Neuronal stem cell (in vitro differentiated cells): ENCODE measurements at regions not wholly inside any gene's neighbourhood (a gene's known extent, or its start where the extent isn't known, plus 50 kb on each side); places are given as distances from the start of the nearest gene placed in this dataset.
"Not testable (repeated sequence)": the region's sequence is repeated elsewhere in the genome, so short reads cannot be mapped to it uniquely, and the experiment has no call there.

Source experiments
- DNase-seq: peaks from one replicate; pipeline ENCODE4 v3.0.0-alpha.2; 2013; ENCODE audit warnings: low spot score
- H2AFZ ChIP-seq: one replicate; pipeline ENCODE4 v1.6.1; 2013; ENCODE audit warnings: mild to moderate bottlenecking, low read length, inconsistent platforms
- H2AK5ac ChIP-seq: 2 replicates; pipeline ENCODE4 v1.6.1; 2013; ENCODE audit warnings: low read depth, mild to moderate bottlenecking, inconsistent platforms, low read length, moderate library complexity, mixed read lengths
- H2BK120ac ChIP-seq: 2 replicates; pipeline ENCODE4 v1.6.1; 2013; ENCODE audit warnings: low read depth, mild to moderate bottlenecking, inconsistent platforms, low read length, moderate library complexity, mixed read lengths
- H2BK12ac ChIP-seq: one replicate; pipeline ENCODE4 v1.6.1; 2013; ENCODE audit warnings: low read length, inconsistent platforms
- H2BK15ac ChIP-seq: 2 replicates; pipeline ENCODE4 v1.6.1; 2013; ENCODE audit warnings: mild to moderate bottlenecking, low read length, inconsistent platforms, mixed read lengths
- H2BK5ac ChIP-seq: one replicate; pipeline ENCODE4 v1.6.1; 2013; ENCODE audit warnings: inconsistent platforms, mild to moderate bottlenecking, low read length, moderate library complexity
- H3K14ac ChIP-seq: one replicate; pipeline ENCODE4 v1.6.1; 2013; ENCODE audit warnings: low read length, inconsistent platforms
- H3K18ac ChIP-seq: 2 replicates; pipeline ENCODE4 v1.6.1; 2013; ENCODE audit warnings: low read length, inconsistent platforms
- H3K23ac ChIP-seq: 2 replicates; pipeline ENCODE4 v1.6.1; 2013; ENCODE audit warnings: low read depth, mild to moderate bottlenecking, mixed read lengths, low read length, inconsistent platforms; ENCODE audit not compliant: poor library complexity
- H3K27ac ChIP-seq: replicated peaks from 3 replicates; pipeline ENCODE4 v1.5.1; 2013; ENCODE audit warnings: low read length, inconsistent platforms
- H3K27me3 ChIP-seq, 3 experiments: 2 replicates each; pipeline ENCODE4 v1.6.1; 2013; ENCODE audit warnings: low read length in 3 of 3, mild to moderate bottlenecking in 2 of 3, inconsistent platforms in 1 of 3, low read depth in 1 of 3, mixed read lengths in 1 of 3, moderate library complexity in 1 of 3; ENCODE audit not compliant: control insufficient read depth in 3 of 3, insufficient read depth in 3 of 3
- H3K36me3 ChIP-seq, 2 donors: replicated peaks in 1 of 2; 2 replicates each; pipeline ENCODE4 v1.6.1; 2013; ENCODE audit warnings: low read length in 2 of 2; ENCODE audit not compliant: control insufficient read depth in 2 of 2, insufficient read depth in 2 of 2
- H3K4ac ChIP-seq: 2 replicates; pipeline ENCODE4 v1.6.1; 2013; ENCODE audit warnings: inconsistent platforms, mild to moderate bottlenecking, low read length, moderate library complexity
- H3K4me1 ChIP-seq, 2 donors: 1 replicate in 1 of 2; 2 replicates in 1 of 2; pipeline ENCODE4 v1.6.1; 2013; ENCODE audit warnings: low read length in 2 of 2, low read depth in 1 of 2; ENCODE audit not compliant: control insufficient read depth in 2 of 2, insufficient read depth in 1 of 2
- H3K4me2 ChIP-seq: one replicate; pipeline ENCODE4 v1.6.1; 2013; ENCODE audit warnings: mild to moderate bottlenecking, low read length, inconsistent platforms; ENCODE audit not compliant: insufficient read depth, poor library complexity, severe bottlenecking
- H3K4me3 ChIP-seq, 2 donors: 2 replicates each; pipeline ENCODE4 v1.5.1; 2013; ENCODE audit warnings: low read length in 2 of 2, mild to moderate bottlenecking in 2 of 2, inconsistent platforms in 1 of 2, moderate library complexity in 1 of 2
- H3K79me1 ChIP-seq: one replicate; pipeline ENCODE4 v1.6.1; 2013; ENCODE audit warnings: low read depth, mild to moderate bottlenecking, inconsistent platforms, low read length, moderate library complexity
- H3K9ac ChIP-seq: one replicate; pipeline ENCODE4 v1.6.1; 2013; ENCODE audit warnings: mild to moderate bottlenecking, low read depth, low read length, inconsistent platforms; ENCODE audit not compliant: poor library complexity
- H3K9me3 ChIP-seq, 2 donors: replicated peaks in 1 of 2; 2 replicates each; pipeline versions ENCODE3 to v1.6.1; 2013; ENCODE audit warnings: low read length in 2 of 2, mild to moderate bottlenecking in 2 of 2, inconsistent platforms in 1 of 2, low read depth in 1 of 2, mixed read lengths in 1 of 2, moderate library complexity in 1 of 2; ENCODE audit not compliant: control insufficient read depth in 2 of 2, insufficient read depth in 1 of 2
- H4K8ac ChIP-seq: one replicate; pipeline ENCODE4 v1.6.1; 2013; ENCODE audit warnings: low read depth, mild to moderate bottlenecking, inconsistent platforms, low read length, moderate library complexity
- H4K91ac ChIP-seq: one replicate; pipeline ENCODE4 v1.6.1; 2013; ENCODE audit warnings: low read length, low read depth, mild to moderate bottlenecking, inconsistent platforms; ENCODE audit not compliant: poor library complexity
- WGBS, 2 donors: extraction: QIAGEN DNeasy Blood & Tissue Kit; methylation state at CpG; one replicate each; pipeline ENCODE4 v1.1.7; 2013; ENCODE audit warnings: missing lambda C conversion rate in 2 of 2, mixed read lengths in 1 of 2; ENCODE audit not compliant: insufficient read length in 2 of 2, insufficient replicate concordance in 1 of 2; ENCODE audit errors: extremely low coverage in 2 of 2; 5-methylcytosine and 5-hydroxymethylcytosine counted together

DNA sequence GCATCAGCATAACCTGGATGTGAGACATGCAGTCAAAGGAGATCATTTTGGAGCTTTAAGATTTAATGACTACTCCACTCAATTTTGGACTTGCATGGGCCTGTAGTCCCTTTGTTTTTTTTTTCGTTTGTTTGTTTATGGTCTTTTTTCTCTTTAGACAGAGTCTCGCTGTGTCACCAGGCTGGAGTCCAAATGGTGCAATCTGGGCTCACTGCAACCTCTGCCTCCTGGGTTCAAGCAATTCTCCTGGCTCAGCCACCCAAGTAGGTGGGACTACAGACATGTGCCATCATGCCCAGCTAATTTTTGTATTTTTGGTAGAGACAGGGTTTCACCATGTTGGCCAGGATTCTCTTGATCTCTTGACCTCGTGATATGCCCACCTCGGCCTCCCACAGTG lies 673.8 kb downstream of the CDH9 start:
- not testable (repeated sequence) for H3K4me3 ChIP-seq, H3K27me3 ChIP-seq, H3K23ac ChIP-seq, H4K91ac ChIP-seq, H2BK5ac ChIP-seq, H2BK120ac ChIP-seq, H2AK5ac ChIP-seq, H3K4me1 ChIP-seq, H2BK15ac ChIP-seq, H2BK12ac ChIP-seq, H3K9ac ChIP-seq, H3K4ac ChIP-seq, H4K8ac ChIP-seq, H3K14ac ChIP-seq, H3K18ac ChIP-seq, H3K36me3 ChIP-seq, DNase-seq, H3K4me2 ChIP-seq, H3K79me1 ChIP-seq, H2AFZ ChIP-seq, H3K27ac ChIP-seq
- H3K9me3 ChIP-seq, result peaks cover 8 to 12% of the 10 kb centered on the region in 2 donors
- no CpG with 5 or more reads among the region's 4 CpGs for WGBS, 2 donors

DNA sequence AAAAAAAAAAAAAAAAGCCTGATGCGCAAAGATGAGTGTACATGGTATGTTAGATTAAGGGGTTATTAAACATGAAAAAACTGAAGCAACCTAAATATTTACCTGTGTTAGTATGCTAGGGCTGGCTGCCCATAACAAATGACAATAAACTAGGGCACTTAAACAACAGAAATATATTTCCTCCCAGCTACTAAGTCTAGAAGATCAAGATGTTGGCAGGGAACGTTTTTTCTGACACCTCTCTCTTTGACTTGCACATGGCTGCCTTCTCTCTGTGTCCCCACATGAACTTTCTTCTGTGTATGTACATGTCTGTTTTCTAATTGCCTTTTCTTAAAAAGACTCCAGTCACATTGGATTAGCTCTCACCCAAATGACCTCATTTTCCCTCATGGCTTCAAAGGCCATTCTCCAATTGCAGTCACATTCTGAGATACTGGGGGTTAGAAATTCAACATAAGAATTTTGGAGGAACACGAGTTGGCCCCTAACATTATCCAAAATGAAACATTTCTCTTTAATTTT lies 694.5 kb downstream of the CDH9 start:
- WGBS, 2 donors, result no CpG with 5 or more reads among the region's 3 CpGs

GRCh38 chr5:26339576-26339975 lies 698.8 kb downstream of the CDH9 start:
- Histone ChIP-seq H3K9me3 (peaks cover 0 to 5% of the 10 kb centered on the region in 2 donors), H4K8ac (no peak overlapping the region), H3K4me2 (no peak overlapping the region), H3K4ac (no peak overlapping the region), H2BK12ac (no peak overlapping the region), H3K14ac (no peak overlapping the region), H2AFZ (peak overlapping the region; percentile 48), H3K18ac (no peak overlapping the region), H2BK15ac (no peak overlapping the region), H3K79me1 (no peaks in the 10 kb centered on the region), H2BK120ac (no peak overlapping the region), H3K4me3 (no peak overlapping the region), H3K9ac (no peak overlapping the region), H2BK5ac (no peak overlapping the region), H3K27me3 (no peaks in the 10 kb centered on the region), H2AK5ac (no peak overlapping the region), H3K36me3 (no peaks in the 10 kb centered on the region), H3K4me1 (no peaks in the 10 kb centered on the region), H3K23ac (no peak overlapping the region), H4K91ac (no peak overlapping the region), H3K27ac (no peak overlapping the region)
- no CpG with 5 or more reads among the region's 1 CpG for WGBS, 2 donors
- DNase-seq, result no peak

More for the DNA sequence above, 694.5 kb downstream of the CDH9 start:
- H2AFZ ChIP-seq, result no peak overlapping the region
- no peak overlapping the region for H3K4ac ChIP-seq
- no peaks in the 10 kb centered on the region for H3K4me1 ChIP-seq
- no peak overlapping the region for H3K18ac ChIP-seq
- H2BK15ac ChIP-seq, result no peak overlapping the region
- no peak overlapping the region for H3K27ac ChIP-seq
- H3K23ac ChIP-seq, result no peak overlapping the region
- H3K79me1 ChIP-seq, result no peaks in the 10 kb centered on the region
- no peak overlapping the region for H3K4me3 ChIP-seq
- no peak overlapping the region for H4K8ac ChIP-seq
- H2BK120ac ChIP-seq, result no peak overlapping the region
- H3K36me3 ChIP-seq, result no peaks in the 10 kb centered on the region
- no peak overlapping the region for H2BK12ac ChIP-seq
- no peak overlapping the region for H3K9ac ChIP-seq
- H3K9me3 ChIP-seq, result no peaks in the 10 kb centered on the region
- no peak overlapping the region for H3K4me2 ChIP-seq
- no peak overlapping the region for H4K91ac ChIP-seq
- no peak overlapping the region for H2BK5ac ChIP-seq
- no peak overlapping the region for H2AK5ac ChIP-seq
- H3K27me3 ChIP-seq, result no peaks in the 10 kb centered on the region
- DNase-seq, result no peak
- no peak overlapping the region for H3K14ac ChIP-seq

GRCh38 chr5:26329562-26330189 lies 708.7 kb downstream of the CDH9 start:
- Histone ChIP-seq H3K23ac (no peak overlapping the region), H3K27ac (no peak overlapping the region), H3K4me3 (no peak overlapping the region), H3K4ac (no peak overlapping the region), H3K9ac (no peak overlapping the region), H3K4me2 (no peak overlapping the region), H2BK15ac (no peak overlapping the region), H3K4me1 (no peaks in the 10 kb centered on the region), H3K36me3 (no peaks in the 10 kb centered on the region), H2BK120ac (no peak overlapping the region), H4K8ac (no peak overlapping the region), H3K9me3 (no peaks in the 10 kb centered on the region), H3K27me3 (no peaks in the 10 kb centered on the region), H3K18ac (no peak overlapping the region), H2BK5ac (no peak overlapping the region), H3K79me1 (no peaks in the 10 kb centered on the region), H2AK5ac (no peak overlapping the region), H2BK12ac (no peak overlapping the region), H4K91ac (no peak overlapping the region), H2AFZ (peak overlapping the region; percentile 32), H3K14ac (no peak overlapping the region)
- DNase-seq, result peak; percentile 1
- WGBS, 2 donors, result no CpG with 5 or more reads among the region's 4 CpGs
